Kidney (tissue), 13 donors: ENCODE measurements at regions not wholly inside any gene's neighbourhood (a gene's known extent, or its start where the extent isn't known, plus 50 kb on each side); places are given as distances from the start of the nearest gene placed in this dataset.

Source experiments
- DNase-seq, 5 donors: peaks; one replicate each; pipeline ENCODE4 v3.0.0-alpha.2; 2013 to 2020
- FAIRE-seq: peaks from 2 replicates; lab custom pipeline; 2012; peaks lifted over from hg19 to GRCh38; lab: Jason Lieb, UNC
- H3K27ac ChIP-seq, 2 donors: one replicate each; pipeline ENCODE4 v1.7.0; 2013; ENCODE audit warnings: low read depth in 2 of 2, low read length in 2 of 2, inconsistent platforms in 1 of 2
- H3K27me3 ChIP-seq: one replicate; pipeline ENCODE4 v1.7.1; 2013; ENCODE audit warnings: low read length, inconsistent platforms; ENCODE audit not compliant: control insufficient read depth, insufficient read depth
- H3K36me3 ChIP-seq, 3 donors: one replicate each; pipeline versions ENCODE4 v1.7.0 to v1.7.1; 2013; ENCODE audit warnings: low read length in 3 of 3, control low read depth in 1 of 3, inconsistent platforms in 1 of 3; ENCODE audit not compliant: insufficient read depth in 3 of 3, control insufficient read depth in 2 of 3
- H3K4me1 ChIP-seq, 3 donors: one replicate each; pipeline versions ENCODE4 v1.7.0 to v1.7.1; 2013; ENCODE audit warnings: low read length in 3 of 3, inconsistent platforms in 1 of 3, low read depth in 1 of 3; ENCODE audit not compliant: control insufficient read depth in 2 of 3, insufficient read depth in 2 of 3
- H3K4me3 ChIP-seq, 3 donors: one replicate each; pipeline versions ENCODE4 v1.7.0 to v1.8.1; 2013; ENCODE audit warnings: low read length in 3 of 3, control low read depth in 1 of 3, inconsistent platforms in 1 of 3
- H3K9ac ChIP-seq, 3 donors: one replicate each; pipeline versions ENCODE4 v1.7.0 to v1.7.1; 2013; ENCODE audit warnings: low read length in 3 of 3, control low read depth in 1 of 3, inconsistent platforms in 1 of 3
- H3K9me3 ChIP-seq, 3 donors: one replicate each; pipeline versions ENCODE4 v1.7.0 to v1.7.1; 2013; ENCODE audit warnings: low read length in 3 of 3, control low read depth in 1 of 3, inconsistent platforms in 1 of 3; ENCODE audit not compliant: control insufficient read depth in 2 of 3, insufficient read depth in 1 of 3
- CTCF ChIP-seq: IDR thresholded peaks from 3 replicates; pipeline ENCODE4 v1.5.1; 2012; ENCODE audit warnings: mild to moderate bottlenecking, moderate library complexity, borderline replicate concordance; ENCODE audit not compliant: insufficient read depth; ENCODE audit errors: extremely low read depth
- intact Hi-C: fragments of 100-400 bp; cut with DNase I; formaldehyde crosslinking; loops from one replicate; pipeline ENCODE4 v1.11.1; 2022
- donor health status: control.
- donor health status: control.
- donor health status: control.
- donor health status: control.
- donor health status: control.
- donor health status: DM: yes; HTN: yes; CAD: no.
- donor health status: Normal renal cell carcinoma (clear cell type).

- Histone ChIP-seq H3K9me3 (no peaks in the 10 kb centered on the region), H3K4me3 (no peak overlapping the region), H3K27me3 (no peaks in the 10 kb centered on the region), H3K9ac (no peak overlapping the region), H3K27ac (no peak overlapping the region), H3K36me3 (no peaks in the 10 kb centered on the region), H3K4me1 (no peaks in the 10 kb centered on the region)
- TF ChIP-seq CTCF, result no peak
- intact Hi-C loops, result no loop called here
- FAIRE-seq (no peak), DNase-seq (no peak)
Observed at GRCh38 chr5:7955476-7955875, 86.5 kb downstream of the MTRR start.

- Histone ChIP-seq H3K36me3 (no peaks in the 10 kb centered on the region), H3K4me1 (no peaks in the 10 kb centered on the region), H3K4me3 (no peak overlapping the region), H3K27ac (no peak overlapping the region), H3K27me3 (no peaks in the 10 kb centered on the region), H3K9me3 (no peaks in the 10 kb centered on the region), H3K9ac (no peak overlapping the region)
- intact Hi-C loops, result no loop called here
- DNase-seq (no peak), FAIRE-seq (no peak)
- no peak for TF ChIP-seq CTCF
Observed at GRCh38 chr5:7957329-7957728, 88.4 kb downstream of the MTRR start.

- no peak for TF ChIP-seq CTCF
- intact Hi-C loops, result no loop called here
- no peak for FAIRE-seq
Observed at GRCh38 chr5:7960142-7960541, 91.2 kb downstream of the MTRR start.

GRCh38 chr5:7961540-7961939, 92.6 kb downstream of the MTRR start:
- Histone ChIP-seq H3K27ac (no peak overlapping the region), H3K4me3 (no peak overlapping the region), H3K9me3 (no peaks in the 10 kb centered on the region), H3K36me3 (no peaks in the 10 kb centered on the region), H3K4me1 (no peaks in the 10 kb centered on the region), H3K9ac (no peak overlapping the region), H3K27me3 (no peaks in the 10 kb centered on the region)
- DNase-seq (no peak), FAIRE-seq (no peak)
- no peak for TF ChIP-seq CTCF
- intact Hi-C loops, result no loop called here

More at GRCh38 chr5:7960142-7960541, 91.2 kb downstream of the MTRR start:
- Histone ChIP-seq H3K9ac (no peak overlapping the region), H3K9me3 (no peaks in the 10 kb centered on the region), H3K27me3 (no peaks in the 10 kb centered on the region), H3K4me3 (no peak overlapping the region), H3K27ac (no peak overlapping the region), H3K4me1 (no peaks in the 10 kb centered on the region), H3K36me3 (no peaks in the 10 kb centered on the region)
- no peak for DNase-seq
